ENCODE measurements at regions not wholly inside any gene's neighbourhood (a gene's known extent, or its start where the extent isn't known, plus 50 kb on each side); places are given as distances from the start of the nearest gene placed in this dataset.

GRCh38 chr1:221184131-221184794, 305.0 kb downstream of the HLX start:
- Histone ChIP-seq H3K4me1 (ENCODE audit: control insufficient read depth, insufficient read depth, low read length) (no peaks in the 10 kb centered on the region), H3K36me3 (ENCODE audit: control insufficient read depth, insufficient read depth, low read length) (no peaks in the 10 kb centered on the region), H3K4me3 (ENCODE audit: insufficient read depth, low read depth, low read length) (no peak overlapping the region), H3K27me3 (ENCODE audit: control insufficient read depth, insufficient read depth, low read length, poor library complexity, severe bottlenecking) (no peaks in the 10 kb centered on the region), H3K27ac (ENCODE audit: insufficient read depth, low read depth, low read length, poor library complexity, severe bottlenecking) (no peak overlapping the region), H3K9me3 (ENCODE audit: control insufficient read depth, low read length) (no peaks in the 10 kb centered on the region)
- WGBS, 2 experiments, result 50 to 72% methylated on average over 1 to 2 of the region's 3 CpGs

DNA sequence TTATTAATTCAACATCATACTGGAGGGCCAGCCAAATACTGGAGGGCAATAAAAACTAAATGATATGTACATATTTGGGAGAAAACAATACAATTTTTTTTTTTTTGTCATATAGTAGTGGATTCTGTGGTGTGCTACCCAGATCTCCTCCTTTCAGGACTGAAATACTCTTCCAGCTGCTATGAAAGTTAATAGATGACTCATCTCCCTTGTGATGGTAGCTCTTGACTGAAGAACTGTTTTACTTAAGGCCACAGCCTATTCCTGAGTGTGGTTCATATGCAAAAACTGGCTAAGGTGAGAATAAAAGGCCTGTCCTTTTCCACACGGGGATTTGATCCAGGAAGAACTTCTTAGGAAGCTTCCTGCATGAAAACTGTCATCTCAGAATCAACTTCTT, 307.9 kb downstream of the HLX start:
- no peak overlapping the region for H3K27ac ChIP-seq (ENCODE audit: insufficient read depth, low read depth, low read length, poor library complexity, severe bottlenecking)
- 56 to 65% methylated on average over 1 of the region's 1 CpG for WGBS, 2 experiments
- H3K36me3 ChIP-seq (ENCODE audit: control insufficient read depth, insufficient read depth, low read length), result no peaks in the 10 kb centered on the region
- H3K9me3 ChIP-seq (ENCODE audit: control insufficient read depth, low read length), result no peaks in the 10 kb centered on the region
- no peaks in the 10 kb centered on the region for H3K27me3 ChIP-seq (ENCODE audit: control insufficient read depth, insufficient read depth, low read length, poor library complexity, severe bottlenecking)
- H3K4me1 ChIP-seq (ENCODE audit: control insufficient read depth, insufficient read depth, low read length), result no peaks in the 10 kb centered on the region
- no peak overlapping the region for H3K4me3 ChIP-seq (ENCODE audit: insufficient read depth, low read depth, low read length)

DNA sequence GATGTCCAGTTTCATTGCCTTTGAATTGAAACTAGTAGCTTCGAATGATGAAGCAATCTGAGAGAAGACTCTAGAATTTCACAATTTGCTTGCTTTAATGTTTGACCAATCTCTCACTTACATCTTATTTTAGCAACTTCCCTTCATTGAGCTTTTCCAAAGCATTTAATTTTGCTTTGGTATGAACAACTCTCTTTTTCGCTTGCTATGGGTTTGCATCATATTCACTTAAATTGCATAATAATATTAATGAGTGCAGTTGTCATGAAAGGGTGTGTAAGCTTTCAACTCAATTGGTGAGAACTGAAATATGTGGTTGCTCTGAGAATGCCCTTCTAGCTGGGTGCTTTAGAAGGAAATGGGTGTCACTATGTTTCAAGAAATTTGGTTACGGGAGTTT, 309.2 kb downstream of the HLX start:
- Histone ChIP-seq H3K4me3 (ENCODE audit: insufficient read depth, low read depth, low read length) (no peak overlapping the region), H3K9me3 (ENCODE audit: control insufficient read depth, low read length) (no peaks in the 10 kb centered on the region), H3K4me1 (ENCODE audit: control insufficient read depth, insufficient read depth, low read length) (no peaks in the 10 kb centered on the region), H3K27me3 (ENCODE audit: control insufficient read depth, insufficient read depth, low read length, poor library complexity, severe bottlenecking) (no peaks in the 10 kb centered on the region), H3K27ac (ENCODE audit: insufficient read depth, low read depth, low read length, poor library complexity, severe bottlenecking) (no peak overlapping the region), H3K36me3 (ENCODE audit: control insufficient read depth, insufficient read depth, low read length) (no peaks in the 10 kb centered on the region)
- WGBS, 2 experiments, result 87 to 94% methylated on average over 1 to 2 of the region's 3 CpGs

- Histone ChIP-seq H3K4me3 (ENCODE audit: insufficient read depth, low read depth, low read length) (no peak overlapping the region), H3K9me3 (ENCODE audit: control insufficient read depth, low read length) (no peaks in the 10 kb centered on the region), H3K4me1 (ENCODE audit: control insufficient read depth, insufficient read depth, low read length) (no peaks in the 10 kb centered on the region), H3K27me3 (ENCODE audit: control insufficient read depth, insufficient read depth, low read length, poor library complexity, severe bottlenecking) (no peaks in the 10 kb centered on the region), H3K27ac (ENCODE audit: insufficient read depth, low read depth, low read length, poor library complexity, severe bottlenecking) (no peak overlapping the region), H3K36me3 (ENCODE audit: control insufficient read depth, insufficient read depth, low read length) (no peaks in the 10 kb centered on the region)
- WGBS, 2 experiments, result 95% methylated on average over 1 of the region's 2 CpGs
Observed at GRCh38 chr1:221190249-221190648, 311.0 kb downstream of the HLX start.

GRCh38 chr1:221192055-221192454, 312.8 kb downstream of the HLX start:
- WGBS, 2 experiments, result 100% methylated on average over 1 of the region's 1 CpG
- Histone ChIP-seq H3K4me3 (ENCODE audit: insufficient read depth, low read depth, low read length) (no peak overlapping the region), H3K27ac (ENCODE audit: insufficient read depth, low read depth, low read length, poor library complexity, severe bottlenecking) (no peak overlapping the region), H3K9me3 (ENCODE audit: control insufficient read depth, low read length) (no peaks in the 10 kb centered on the region), H3K36me3 (ENCODE audit: control insufficient read depth, insufficient read depth, low read length) (no peaks in the 10 kb centered on the region), H3K27me3 (ENCODE audit: control insufficient read depth, insufficient read depth, low read length, poor library complexity, severe bottlenecking) (no peaks in the 10 kb centered on the region), H3K4me1 (ENCODE audit: control insufficient read depth, insufficient read depth, low read length) (no peaks in the 10 kb centered on the region)

GRCh38 chr1:221200464-221200863, 321.2 kb downstream of the HLX start:
- H3K27ac ChIP-seq (ENCODE audit: insufficient read depth, low read depth, low read length, poor library complexity, severe bottlenecking), result no peak overlapping the region
- no peaks in the 10 kb centered on the region for H3K9me3 ChIP-seq (ENCODE audit: control insufficient read depth, low read length)

GRCh38 chr1:221201773-221202172, 322.5 kb downstream of the HLX start:
- Histone ChIP-seq H3K27me3 (ENCODE audit: control insufficient read depth, insufficient read depth, low read length, poor library complexity, severe bottlenecking) (no peaks in the 10 kb centered on the region), H3K9me3 (ENCODE audit: control insufficient read depth, low read length) (no peaks in the 10 kb centered on the region), H3K4me1 (ENCODE audit: control insufficient read depth, insufficient read depth, low read length) (no peaks in the 10 kb centered on the region), H3K36me3 (ENCODE audit: control insufficient read depth, insufficient read depth, low read length) (no peaks in the 10 kb centered on the region), H3K4me3 (ENCODE audit: insufficient read depth, low read depth, low read length) (no peak overlapping the region), H3K27ac (ENCODE audit: insufficient read depth, low read depth, low read length, poor library complexity, severe bottlenecking) (no peak overlapping the region)

More at GRCh38 chr1:221200464-221200863, 321.2 kb downstream of the HLX start:
- H3K27me3 ChIP-seq (ENCODE audit: control insufficient read depth, insufficient read depth, low read length, poor library complexity, severe bottlenecking), result no peaks in the 10 kb centered on the region
- H3K4me3 ChIP-seq (ENCODE audit: insufficient read depth, low read depth, low read length), result no peak overlapping the region
- H3K4me1 ChIP-seq (ENCODE audit: control insufficient read depth, insufficient read depth, low read length), result no peaks in the 10 kb centered on the region
- H3K36me3 ChIP-seq (ENCODE audit: control insufficient read depth, insufficient read depth, low read length), result no peaks in the 10 kb centered on the region

DNA sequence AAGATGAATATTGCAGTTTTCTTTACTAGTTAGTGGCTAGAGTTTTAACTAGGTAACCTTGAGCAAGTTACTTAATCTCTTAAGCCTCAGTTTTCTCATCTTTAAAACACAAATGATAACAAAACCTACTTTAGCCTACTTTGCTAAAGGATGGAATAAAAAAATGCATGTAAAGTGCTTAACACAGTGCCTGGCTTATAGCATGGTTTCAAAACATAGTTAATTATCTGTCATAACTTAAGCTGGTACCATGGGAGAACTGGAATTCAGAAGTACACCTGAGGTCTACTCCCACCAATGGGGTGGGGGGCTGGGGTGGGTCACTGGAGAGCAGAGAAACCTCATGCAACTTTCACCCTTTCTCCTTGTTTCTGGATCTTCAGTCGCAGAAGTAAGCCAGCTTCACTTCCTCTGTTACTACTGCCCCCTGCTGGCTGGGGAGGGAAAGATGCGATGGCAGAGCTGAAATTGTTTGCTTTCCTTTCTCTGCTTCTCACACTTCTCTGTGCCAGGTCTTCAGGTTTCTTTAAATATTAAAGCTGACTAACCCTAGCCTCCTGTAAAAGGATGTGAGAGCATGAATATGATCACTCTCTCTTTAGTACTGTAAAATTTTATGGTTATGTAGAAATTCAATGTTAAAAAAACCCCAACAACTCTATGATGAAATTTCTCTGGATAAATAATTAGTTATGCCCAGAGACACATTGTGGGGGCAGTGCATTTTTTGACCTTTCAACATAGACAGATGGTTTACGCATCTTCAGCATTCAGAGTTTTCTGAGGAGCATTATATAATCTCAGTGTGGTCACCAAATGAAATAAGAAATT, 324.2 kb downstream of the HLX start:
- WGBS, 2 experiments, result 33 to 50% methylated on average over 2 to 3 of the region's 3 CpGs
- no peaks in the 10 kb centered on the region for H3K27me3 ChIP-seq (ENCODE audit: control insufficient read depth, insufficient read depth, low read length, poor library complexity, severe bottlenecking)
- no peak overlapping the region for H3K4me3 ChIP-seq (ENCODE audit: insufficient read depth, low read depth, low read length)
- no peaks in the 10 kb centered on the region for H3K4me1 ChIP-seq (ENCODE audit: control insufficient read depth, insufficient read depth, low read length)
- H3K9me3 ChIP-seq (ENCODE audit: control insufficient read depth, low read length), result no peaks in the 10 kb centered on the region
- H3K36me3 ChIP-seq (ENCODE audit: control insufficient read depth, insufficient read depth, low read length), result no peaks in the 10 kb centered on the region
- no peak overlapping the region for H3K27ac ChIP-seq (ENCODE audit: insufficient read depth, low read depth, low read length, poor library complexity, severe bottlenecking)

DNA sequence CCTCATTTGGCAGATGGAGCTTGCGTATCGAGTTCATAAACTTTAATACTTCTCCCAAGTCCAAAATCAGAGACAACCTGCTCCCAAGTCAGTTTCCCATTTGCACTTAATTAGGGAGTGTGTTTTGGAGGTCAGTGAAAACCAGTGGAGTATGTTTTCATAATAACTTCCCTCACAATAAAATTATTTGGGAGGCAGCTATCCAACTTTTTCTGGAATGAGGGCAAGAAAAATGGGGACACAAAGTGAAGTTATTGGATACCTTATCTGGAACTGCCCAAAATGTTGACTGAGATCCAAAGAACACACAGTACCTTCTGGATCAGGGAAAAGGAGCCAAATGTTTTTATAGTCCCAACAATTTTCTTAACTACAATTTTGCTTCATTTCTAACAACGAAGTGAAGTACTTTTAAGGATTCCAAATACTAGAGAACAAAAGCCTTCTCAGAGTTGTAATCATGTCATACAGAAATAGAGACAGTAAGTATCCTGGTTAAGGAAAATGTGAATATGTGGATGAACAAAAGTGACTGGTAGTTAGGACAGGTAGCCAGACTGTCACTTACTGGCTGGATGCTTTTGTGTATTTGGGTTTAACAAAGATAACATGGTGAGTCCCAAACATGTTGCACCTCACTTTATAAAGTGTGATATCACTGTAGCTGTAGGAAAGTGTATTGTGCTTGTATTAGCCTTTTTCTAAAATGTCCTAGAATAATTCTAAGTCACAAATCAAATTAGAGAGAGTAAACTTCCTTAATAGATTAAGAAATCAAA, 325.0 kb downstream of the HLX start:
- Histone ChIP-seq H3K36me3 (ENCODE audit: control insufficient read depth, insufficient read depth, low read length) (no peaks in the 10 kb centered on the region), H3K9me3 (ENCODE audit: control insufficient read depth, low read length) (no peaks in the 10 kb centered on the region), H3K4me3 (ENCODE audit: insufficient read depth, low read depth, low read length) (no peak overlapping the region), H3K27me3 (ENCODE audit: control insufficient read depth, insufficient read depth, low read length, poor library complexity, severe bottlenecking) (no peaks in the 10 kb centered on the region), H3K4me1 (ENCODE audit: control insufficient read depth, insufficient read depth, low read length) (no peaks in the 10 kb centered on the region), H3K27ac (ENCODE audit: insufficient read depth, low read depth, low read length, poor library complexity, severe bottlenecking) (no peak overlapping the region)
- WGBS, 2 experiments, result 78 to 100% methylated on average over 1 to 3 of the region's 3 CpGs

DNA sequence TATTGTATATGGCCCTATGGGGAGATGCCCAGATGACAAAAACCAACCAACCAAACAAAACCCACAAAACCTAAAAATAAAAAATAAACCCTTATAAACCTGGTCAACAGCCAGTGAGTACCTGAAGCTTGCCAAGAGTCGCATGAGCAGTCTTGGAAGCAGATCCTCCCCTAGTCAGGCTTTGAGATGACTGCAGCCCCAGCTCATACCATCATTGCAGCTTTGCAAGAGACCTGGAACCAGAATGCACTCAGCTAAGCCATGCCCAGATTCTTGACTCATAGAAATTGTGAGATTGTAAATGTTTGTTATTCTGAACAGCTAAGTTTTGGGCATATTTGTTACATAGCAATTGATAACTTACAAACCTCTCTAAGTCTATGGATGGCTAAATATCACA, 326.8 kb downstream of the HLX start:
- no peaks in the 10 kb centered on the region for H3K4me1 ChIP-seq (ENCODE audit: control insufficient read depth, insufficient read depth, low read length)
- H3K36me3 ChIP-seq (ENCODE audit: control insufficient read depth, insufficient read depth, low read length), result no peaks in the 10 kb centered on the region
- no peak overlapping the region for H3K4me3 ChIP-seq (ENCODE audit: insufficient read depth, low read depth, low read length)
- no peaks in the 10 kb centered on the region for H3K27me3 ChIP-seq (ENCODE audit: control insufficient read depth, insufficient read depth, low read length, poor library complexity, severe bottlenecking)
- 92 to 96% methylated on average over 1 of the region's 1 CpG for WGBS, 2 experiments
- no peak overlapping the region for H3K27ac ChIP-seq (ENCODE audit: insufficient read depth, low read depth, low read length, poor library complexity, severe bottlenecking)
- H3K9me3 ChIP-seq (ENCODE audit: control insufficient read depth, low read length), result no peaks in the 10 kb centered on the region
